K562 (cell line): ENCODE measurements at regions not wholly inside any gene's neighbourhood (a gene's known extent, or its start where the extent isn't known, plus 50 kb on each side); places are given as distances from the start of the nearest gene placed in this dataset.

Experiments
- BRCA1 ChIP-seq, 2 experiments: fragments of 450-650 bp in 1 of 2; sonication (generic) in 1 of 2; formaldehyde crosslinking in 1 of 2; IDR thresholded peaks; 2 replicates each; pipeline versions ENCODE4 v1.5.0 to v1.6.1; 2017 to 2020; ENCODE audit warnings: mild to moderate bottlenecking in 1 of 2, missing genetic modification reagents in 1 of 2
- CTCF ChIP-seq, 3 experiments: IDR thresholded peaks in 2 of 3; conservative IDR thresholded peaks in 1 of 3; 2 replicates each; pipeline ENCODE4 v1.5.1; 2011 to 2012; ENCODE audit warnings: low read length in 3 of 3, mild to moderate bottlenecking in 3 of 3, control low read depth in 2 of 3, improper control_type of control experiment in 1 of 3, inconsistent platforms in 1 of 3, low read depth in 1 of 3, mixed read lengths in 1 of 3, moderate library complexity in 1 of 3; ENCODE audit not compliant: insufficient read depth in 2 of 3
- EZH2 ChIP-seq: IDR thresholded peaks from 2 replicates; pipeline ENCODE4 v1.6.1; 2012; ENCODE audit warnings: low read depth, mild to moderate bottlenecking, inconsistent platforms, low read length, borderline replicate concordance
- JUNB ChIP-seq: fragments of 450-650 bp; formaldehyde crosslinking; conservative IDR thresholded peaks from 2 replicates; pipeline ENCODE4 v1.4.0; 2020; ENCODE audit warnings: mild to moderate bottlenecking
- POLR2A ChIP-seq: fragments of 450-650 bp; conservative IDR thresholded peaks from 2 replicates; pipeline ENCODE4 v1.6.1; 2016
- SMARCA5 ChIP-seq: fragments of 450-650 bp; IDR thresholded peaks from 2 replicates; pipeline ENCODE4 v1.6.1; 2016
- ZC3H4 ChIP-seq: sonication (generic); formaldehyde crosslinking; IDR thresholded peaks from 2 replicates; pipeline ENCODE4 v1.9.0; 2021; ENCODE audit warnings: missing genetic modification reagents, borderline replicate concordance
- ZNF644 ChIP-seq: fragments of 200-800 bp; sonication (Bioruptor generic); IDR thresholded peaks from 2 replicates; pipeline ENCODE4 v1.6.1; 2016; ENCODE audit warnings: low read depth, missing genetic modification characterization, missing compliant biosample characterization

GRCh38 chr13:53121131-53121773 lies 92.6 kb downstream of the OLFM4 start:
- no peak for TF ChIP-seq JUNB (CRISPR knock-in tag)
- no peak for TF ChIP-seq CTCF (IDR thresholded peaks at IDR 0.05 in 2 of 3, conservative IDR thresholded peaks at IDR 0.05 in 1 of 3; ENCODE audit: insufficient read depth in 2 of 3, low read depth in 1 of 3, low read length in 3 of 3)
- no peak for TF ChIP-seq POLR2A
- TF ChIP-seq SMARCA5: no peak
- no peak for TF ChIP-seq ZC3H4
- TF ChIP-seq BRCA1 (IDR thresholded peaks at IDR 0.05): no peak
- TF ChIP-seq BRCA1 (CRISPR knock-in tag; IDR thresholded peaks at IDR 0.05): no peak
- TF ChIP-seq ZNF644 (tag): no peak
- TF ChIP-seq EZH2: no peak
